Keratinocyte (primary cell): ENCODE measurements at regions not wholly inside any gene's neighbourhood (a gene's known extent, or its start where the extent isn't known, plus 50 kb on each side); places are given as distances from the start of the nearest gene placed in this dataset.

Source experiments
- DNase-seq: peaks from one replicate; pipeline ENCODE4 v3.0.0-alpha.2; 2011; ENCODE audit warnings: low read depth, missing footprints, low spot score
- FAIRE-seq: peaks from 2 replicates; lab custom pipeline; 2011; peaks lifted over from hg19 to GRCh38; lab: Jason Lieb, UNC
- H2AFZ ChIP-seq: 2 replicates; pipeline ENCODE4 v1.6.0; 2012; ENCODE audit warnings: low read length, control low read depth, inconsistent platforms; ENCODE audit not compliant: control insufficient read depth
- H3K27ac ChIP-seq: 2 replicates; pipeline ENCODE4 v1.5.1; 2011; ENCODE audit warnings: low read length; ENCODE audit not compliant: control insufficient read depth, insufficient read depth
- H3K27me3 ChIP-seq: 3 replicates; pipeline ENCODE4 v1.6.0; 2011; ENCODE audit warnings: low read length; ENCODE audit not compliant: control insufficient read depth, insufficient read depth; ENCODE audit errors: extremely low read depth
- H3K36me3 ChIP-seq, 2 experiments: 2 replicates in 1 of 2; 3 replicates in 1 of 2; pipeline ENCODE4 v1.5.1; 2011; ENCODE audit warnings: low read length in 2 of 2, mild to moderate bottlenecking in 1 of 2; ENCODE audit not compliant: control insufficient read depth in 2 of 2, insufficient read depth in 2 of 2; ENCODE audit errors: extremely low read depth in 1 of 2
- H3K4me1 ChIP-seq: 3 replicates; pipeline ENCODE4 v1.5.1; 2011; ENCODE audit warnings: low read length; ENCODE audit not compliant: control insufficient read depth, insufficient read depth; ENCODE audit errors: extremely low read depth
- H3K4me2 ChIP-seq: 3 replicates; pipeline ENCODE4 v1.6.0; 2011; ENCODE audit warnings: low read depth, low read length; ENCODE audit not compliant: control insufficient read depth, insufficient read depth; ENCODE audit errors: extremely low read depth
- H3K4me3 ChIP-seq, 3 experiments: fragments of 200-600 bp in 1 of 3; sonication (generic) in 1 of 3; 2 replicates in 2 of 3; 3 replicates in 1 of 3; pipeline ENCODE4 v1.5.1; 2011 to 2016; ENCODE audit warnings: low read length in 3 of 3, mild to moderate bottlenecking in 3 of 3, control low read depth in 2 of 3, inconsistent platforms in 1 of 3, low read depth in 1 of 3, mixed read lengths in 1 of 3, mixed run types in 1 of 3, moderate library complexity in 1 of 3; ENCODE audit not compliant: control insufficient read depth in 2 of 3, insufficient read depth in 2 of 3; ENCODE audit errors: extremely low read depth in 1 of 3
- H3K79me2 ChIP-seq: 2 replicates; pipeline ENCODE4 v1.6.0; 2012; ENCODE audit warnings: low read length; ENCODE audit not compliant: control insufficient read depth, insufficient read depth
- H3K9ac ChIP-seq: 3 replicates; pipeline ENCODE4 v1.6.0; 2011; ENCODE audit warnings: low read length; ENCODE audit not compliant: control insufficient read depth, insufficient read depth; ENCODE audit errors: extremely low read depth
- H3K9me1 ChIP-seq: 3 replicates; pipeline ENCODE4 v1.6.0; 2011; ENCODE audit warnings: low read length; ENCODE audit not compliant: control insufficient read depth, insufficient read depth; ENCODE audit errors: extremely low read depth
- H3K9me3 ChIP-seq: 2 replicates; pipeline ENCODE4 v1.5.1; 2012; ENCODE audit warnings: low read depth, low read length; ENCODE audit not compliant: control insufficient read depth
- H4K20me1 ChIP-seq: 3 replicates; pipeline ENCODE4 v1.6.0; 2011; ENCODE audit warnings: low read length; ENCODE audit not compliant: control insufficient read depth, insufficient read depth; ENCODE audit errors: extremely low read depth
- EZH2 ChIP-seq: IDR thresholded peaks from one replicate; pipeline ENCODE4 v1.6.1; 2012; ENCODE audit warnings: inconsistent platforms, mild to moderate bottlenecking, low read length, moderate library complexity
- dilution Hi-C: fragments of 300-500 bp; cut with MboI; formaldehyde crosslinking; loops from one replicate; pipeline ENCODE4 v1.7.0; 2020; ENCODE audit warnings: low sequenced_read_pairs; ENCODE audit not compliant: extremely low pct_ligation_motif_present
- TF ChIP-seq, protein P1 (sequence below), 3 experiments: IDR thresholded peaks in 1 of 3; conservative IDR thresholded peaks in 1 of 3; optimal IDR thresholded peaks in 1 of 3; 2 replicates in 2 of 3; 3 replicates in 1 of 3; pipeline versions ENCODE3 to v1.5.1; 2011; ENCODE audit warnings: low read length in 3 of 3, mild to moderate bottlenecking in 3 of 3, moderate library complexity in 2 of 3, control low read depth in 1 of 3, inconsistent platforms in 1 of 3; ENCODE audit not compliant: insufficient read depth in 2 of 3; ENCODE audit errors: extremely low read depth in 1 of 3

- Histone ChIP-seq H3K4me2 (no peak overlapping the region), H3K79me2 (no peaks in the 10 kb centered on the region), H3K4me1 (no peaks in the 10 kb centered on the region), H3K27me3 (no peaks in the 10 kb centered on the region), H3K36me3 (no peaks in the 10 kb centered on the region), H3K27ac (no peak overlapping the region), H3K9me3 (peaks cover 2% of the 10 kb centered on the region), H4K20me1 (no peaks in the 10 kb centered on the region), H3K9me1 (no peaks in the 10 kb centered on the region), H3K9ac (no peak overlapping the region), H2AFZ (no peak overlapping the region), H3K4me3 (no peak overlapping the region)
- FAIRE-seq: no peak
- no peak for DNase-seq
- TF ChIP-seq EZH2: no peak
- TF ChIP-seq, protein P1, sequence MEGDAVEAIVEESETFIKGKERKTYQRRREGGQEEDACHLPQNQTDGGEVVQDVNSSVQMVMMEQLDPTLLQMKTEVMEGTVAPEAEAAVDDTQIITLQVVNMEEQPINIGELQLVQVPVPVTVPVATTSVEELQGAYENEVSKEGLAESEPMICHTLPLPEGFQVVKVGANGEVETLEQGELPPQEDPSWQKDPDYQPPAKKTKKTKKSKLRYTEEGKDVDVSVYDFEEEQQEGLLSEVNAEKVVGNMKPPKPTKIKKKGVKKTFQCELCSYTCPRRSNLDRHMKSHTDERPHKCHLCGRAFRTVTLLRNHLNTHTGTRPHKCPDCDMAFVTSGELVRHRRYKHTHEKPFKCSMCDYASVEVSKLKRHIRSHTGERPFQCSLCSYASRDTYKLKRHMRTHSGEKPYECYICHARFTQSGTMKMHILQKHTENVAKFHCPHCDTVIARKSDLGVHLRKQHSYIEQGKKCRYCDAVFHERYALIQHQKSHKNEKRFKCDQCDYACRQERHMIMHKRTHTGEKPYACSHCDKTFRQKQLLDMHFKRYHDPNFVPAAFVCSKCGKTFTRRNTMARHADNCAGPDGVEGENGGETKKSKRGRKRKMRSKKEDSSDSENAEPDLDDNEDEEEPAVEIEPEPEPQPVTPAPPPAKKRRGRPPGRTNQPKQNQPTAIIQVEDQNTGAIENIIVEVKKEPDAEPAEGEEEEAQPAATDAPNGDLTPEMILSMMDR (optimal IDR thresholded peaks at IDR 0.05 in 1 of 3, IDR thresholded peaks at IDR 0.05 in 1 of 3, conservative IDR thresholded peaks at IDR 0.05 in 1 of 3; ENCODE audit: extremely low read depth in 1 of 3, insufficient read depth in 2 of 3, low read length in 3 of 3): no peak
- dilution Hi-C loops: no loop called here
Observed at GRCh38 chr13:107574517-107575210, 640.7 kb downstream of the LIG4 start.

DNA sequence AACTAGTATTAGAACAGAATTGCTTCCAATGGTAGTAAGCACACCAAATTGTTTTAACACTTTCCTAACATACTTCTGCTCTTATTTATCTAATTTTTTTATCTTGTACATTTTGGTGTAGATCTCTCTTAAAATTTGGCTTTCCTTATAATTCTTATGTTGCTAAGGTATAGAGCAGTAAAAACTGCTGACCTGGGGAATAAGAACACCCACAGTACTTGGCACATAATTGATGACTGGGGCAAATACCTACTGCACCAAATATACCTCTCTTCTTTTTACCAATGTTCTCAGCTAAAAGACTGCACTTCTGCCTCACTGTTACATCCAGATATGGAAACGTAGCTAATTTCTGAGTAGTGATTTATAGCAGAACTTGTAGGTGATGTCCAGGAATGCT lies 642.2 kb downstream of the LIG4 start:
- H3K27me3 ChIP-seq: no peaks in the 10 kb centered on the region
- no peak overlapping the region for H2AFZ ChIP-seq
- H3K4me1 ChIP-seq: no peaks in the 10 kb centered on the region
- no peaks in the 10 kb centered on the region for H3K36me3 ChIP-seq
- H3K79me2 ChIP-seq: no peaks in the 10 kb centered on the region
- H3K27ac ChIP-seq: no peak overlapping the region
- FAIRE-seq (no peak), DNase-seq (no peak)
- dilution Hi-C loops: no loop called here
- no peak overlapping the region for H3K9ac ChIP-seq
- no peaks in the 10 kb centered on the region for H3K9me1 ChIP-seq
- no peak overlapping the region for H3K4me2 ChIP-seq
- peaks cover 2% of the 10 kb centered on the region for H3K9me3 ChIP-seq
- no peaks in the 10 kb centered on the region for H4K20me1 ChIP-seq
- H3K4me3 ChIP-seq: no peak overlapping the region
- TF ChIP-seq EZH2: no peak
- TF ChIP-seq, protein P1 (optimal IDR thresholded peaks at IDR 0.05 in 1 of 3, IDR thresholded peaks at IDR 0.05 in 1 of 3, conservative IDR thresholded peaks at IDR 0.05 in 1 of 3; ENCODE audit: extremely low read depth in 1 of 3, insufficient read depth in 2 of 3, low read length in 3 of 3): no peak
